H9 (cell line): ENCODE measurements at regions not wholly inside any gene's neighbourhood (a gene's known extent, or its start where the extent isn't known, plus 50 kb on each side); places are given as distances from the start of the nearest gene placed in this dataset.

Experiments
- DNase-seq: peaks from one replicate; pipeline ENCODE4 v3.0.0-alpha.2; 2017
- H2AFZ ChIP-seq: one replicate; pipeline ENCODE4 v1.6.1; 2013; ENCODE audit warnings: mild to moderate bottlenecking, low read length, control low read depth, moderate library complexity
- H2AK5ac ChIP-seq: 2 replicates; pipeline ENCODE4 v1.6.1; 2013; ENCODE audit warnings: low read length, control low read depth, mixed read lengths; ENCODE audit not compliant: insufficient read length
- H2BK120ac ChIP-seq: one replicate; pipeline ENCODE4 v1.6.1; 2013; ENCODE audit warnings: low read depth, mild to moderate bottlenecking, low read length, control low read depth, inconsistent platforms; ENCODE audit not compliant: poor library complexity, severe bottlenecking
- H2BK12ac ChIP-seq: 2 replicates; pipeline ENCODE4 v1.6.1; 2013; ENCODE audit warnings: low read length, control low read depth, mixed read lengths, low read depth; ENCODE audit not compliant: insufficient read length
- H2BK15ac ChIP-seq: 2 replicates; pipeline ENCODE4 v1.6.1; 2013; ENCODE audit warnings: low read depth, low read length, control low read depth
- H2BK20ac ChIP-seq: one replicate; pipeline ENCODE4 v1.6.1; 2013; ENCODE audit warnings: low read depth, mild to moderate bottlenecking, low read length, control low read depth, inconsistent platforms; ENCODE audit not compliant: poor library complexity, severe bottlenecking
- H2BK5ac ChIP-seq: 2 replicates; pipeline ENCODE4 v1.6.1; 2013; ENCODE audit warnings: low read length, control low read depth, mixed read lengths; ENCODE audit not compliant: insufficient read length
- H3K14ac ChIP-seq: 2 replicates; pipeline ENCODE4 v1.6.1; 2013; ENCODE audit warnings: low read length, control low read depth; ENCODE audit not compliant: insufficient read depth
- H3K18ac ChIP-seq: 2 replicates; pipeline ENCODE4 v1.6.1; 2013; ENCODE audit warnings: low read depth, mild to moderate bottlenecking, mixed read lengths, low read length, control low read depth; ENCODE audit not compliant: insufficient read length
- H3K23ac ChIP-seq: 2 replicates; pipeline ENCODE4 v1.6.1; 2013; ENCODE audit warnings: low read length, control low read depth, mixed read lengths, low read depth; ENCODE audit not compliant: insufficient read length
- H3K23me2 ChIP-seq: 2 replicates; pipeline ENCODE4 v1.6.1; 2013; ENCODE audit warnings: low read depth, mild to moderate bottlenecking, mixed read lengths, low read length, control low read depth; ENCODE audit not compliant: insufficient read length, poor library complexity, severe bottlenecking
- H3K27ac ChIP-seq: 2 replicates; pipeline ENCODE4 v1.5.1; 2013; ENCODE audit warnings: low read length, control low read depth, mixed read lengths, low read depth; ENCODE audit not compliant: insufficient read length
- H3K27me3 ChIP-seq: 2 replicates; pipeline ENCODE4 v1.6.1; 2013; ENCODE audit warnings: low read length, control low read depth, inconsistent platforms; ENCODE audit not compliant: insufficient read depth
- H3K4ac ChIP-seq: 2 replicates; pipeline ENCODE4 v1.6.1; 2013; ENCODE audit warnings: low read depth, mild to moderate bottlenecking, control low read depth, inconsistent platforms, low read length, moderate library complexity
- H3K4me1 ChIP-seq: 2 replicates; pipeline ENCODE4 v1.6.1; 2013; ENCODE audit warnings: low read length, control low read depth, inconsistent platforms; ENCODE audit not compliant: insufficient read depth
- H3K4me2 ChIP-seq: 2 replicates; pipeline ENCODE4 v1.6.1; 2013; ENCODE audit warnings: low read length, control low read depth, mixed read lengths; ENCODE audit not compliant: insufficient read length, insufficient read depth
- H3K56ac ChIP-seq: 2 replicates; pipeline ENCODE4 v1.6.1; 2013; ENCODE audit warnings: low read depth, mild to moderate bottlenecking, mixed read lengths, low read length, control low read depth; ENCODE audit not compliant: insufficient read length
- H3K79me1 ChIP-seq: 2 replicates; pipeline ENCODE4 v1.6.1; 2013; ENCODE audit warnings: low read depth, mild to moderate bottlenecking, moderate library complexity, low read length, control low read depth, inconsistent platforms; ENCODE audit not compliant: insufficient read depth, poor library complexity, severe bottlenecking
- H3K79me2 ChIP-seq: 2 replicates; pipeline ENCODE4 v1.6.1; 2013; ENCODE audit warnings: low read length, control low read depth, inconsistent platforms; ENCODE audit not compliant: insufficient read depth
- H3K9ac ChIP-seq: 2 replicates; pipeline ENCODE4 v1.6.1; 2013; ENCODE audit warnings: low read length, control low read depth, mixed read lengths; ENCODE audit not compliant: insufficient read length; ENCODE audit errors: extremely low read depth
- H3K9me3 ChIP-seq: one replicate; pipeline ENCODE4 v1.6.1; 2013; ENCODE audit warnings: low read depth, low read length, inconsistent platforms; ENCODE audit not compliant: control insufficient read depth
- H3T11ph ChIP-seq: one replicate; pipeline ENCODE4 v1.6.1; 2013; ENCODE audit warnings: mild to moderate bottlenecking, low read length, control low read depth, inconsistent platforms
- H4K20me1 ChIP-seq: one replicate; pipeline ENCODE4 v1.6.1; 2013; ENCODE audit not compliant: control insufficient read depth, insufficient read length, insufficient read depth
- H4K5ac ChIP-seq: 2 replicates; pipeline ENCODE4 v1.6.1; 2013; ENCODE audit warnings: low read depth, mild to moderate bottlenecking, mixed read lengths, low read length, control low read depth; ENCODE audit not compliant: insufficient read length
- H4K8ac ChIP-seq: replicated peaks from 2 replicates; pipeline ENCODE4 v1.6.1; 2013; ENCODE audit warnings: low read length, control low read depth, mixed read lengths, low read depth; ENCODE audit not compliant: insufficient read length
- H4K91ac ChIP-seq: 2 replicates; pipeline ENCODE4 v1.6.1; 2013; ENCODE audit warnings: low read depth, mild to moderate bottlenecking, moderate library complexity, mixed read lengths, low read length, control low read depth; ENCODE audit not compliant: insufficient read length
- H3K27ac Mint-ChIP-seq, 3 experiments: 2 replicates in 2 of 3; 3 replicates in 1 of 3; pipeline ENCODE4 v1.8.0; 2020 to 2021; ENCODE audit warnings: mixed read lengths in 3 of 3, mild to moderate bottlenecking in 1 of 3, moderate library complexity in 1 of 3
- H3K27me3 Mint-ChIP-seq: 2 replicates; pipeline ENCODE4 v1.8.0; 2021; ENCODE audit warnings: low read depth, mild to moderate bottlenecking, moderate library complexity, mixed read lengths
- H3K36me3 Mint-ChIP-seq, 3 experiments: 2 replicates in 2 of 3; 3 replicates in 1 of 3; pipeline ENCODE4 v1.8.0; 2020 to 2021; ENCODE audit warnings: low read depth in 3 of 3, mixed read lengths in 3 of 3; ENCODE audit not compliant: insufficient read depth in 1 of 3
- H3K4me1 Mint-ChIP-seq, 2 experiments: 2 replicates each; pipeline ENCODE4 v1.8.0; 2020; ENCODE audit warnings: mixed read lengths in 2 of 2
- H3K4me3 Mint-ChIP-seq, 2 experiments: 2 replicates in 1 of 2; 3 replicates in 1 of 2; pipeline ENCODE4 v1.8.0; 2020 to 2021; ENCODE audit warnings: mild to moderate bottlenecking in 2 of 2, mixed read lengths in 2 of 2, moderate library complexity in 1 of 2
- H3K9me3 Mint-ChIP-seq, 2 experiments: 2 replicates in 1 of 2; 3 replicates in 1 of 2; pipeline ENCODE4 v1.8.0; 2020; ENCODE audit warnings: mild to moderate bottlenecking in 2 of 2, mixed read lengths in 2 of 2, moderate library complexity in 1 of 2
- CTCF ChIP-seq: fragments of 200-600 bp; sonication (generic); conservative IDR thresholded peaks from 3 replicates; pipeline ENCODE4 v1.8.0; 2021; ENCODE audit warnings: antibody characterized with exemption, mild to moderate bottlenecking

DNA sequence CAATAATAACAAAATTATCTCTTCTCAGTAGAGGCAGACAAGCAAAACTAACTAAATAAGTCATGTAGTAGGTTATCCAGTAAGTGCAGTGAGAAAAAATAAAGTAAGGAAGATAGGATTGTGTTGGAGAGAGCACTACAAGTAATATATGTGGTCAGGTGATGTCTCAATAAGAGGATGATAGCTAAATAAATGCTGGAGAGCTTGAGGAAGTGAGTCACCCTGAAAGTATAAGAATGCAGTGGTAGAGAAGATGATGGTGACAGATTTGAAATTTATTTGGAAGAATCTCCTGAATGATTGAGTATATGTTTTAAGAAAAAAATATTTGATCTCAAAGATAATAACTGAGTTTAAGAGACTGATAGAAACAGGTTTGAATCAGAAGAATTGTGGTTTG is 152.2 kb upstream of the PRR20A start:
- no peaks in the 10 kb centered on the region for H3K36me3 Mint-ChIP-seq
- Histone ChIP-seq H3K9me3 (no peaks in the 10 kb centered on the region), H3K27ac (no peak overlapping the region), H4K20me1 (no peaks in the 10 kb centered on the region), H3K23me2 (no peaks in the 10 kb centered on the region), H3K4me2 (no peak overlapping the region), H2BK120ac (no peak overlapping the region), H3K9ac (no peak overlapping the region), H3K14ac (no peak overlapping the region), H3K4ac (no peak overlapping the region), H2AFZ (no peak overlapping the region), H2AK5ac (no peak overlapping the region), H3K79me1 (no peaks in the 10 kb centered on the region), H3K18ac (no peak overlapping the region), H3K79me2 (no peaks in the 10 kb centered on the region), H3K23ac (no peak overlapping the region), H4K91ac (no peak overlapping the region), H2BK12ac (no peak overlapping the region), H2BK15ac (no peak overlapping the region), H4K5ac (no peak overlapping the region), H3K56ac (no peak overlapping the region), H3K27me3 (no peaks in the 10 kb centered on the region), H2BK20ac (no peak overlapping the region), H2BK5ac (no peak overlapping the region), H3K4me1 (no peaks in the 10 kb centered on the region), H4K8ac (no peak overlapping the region), H3T11ph (no peak overlapping the region)
- H3K27me3 Mint-ChIP-seq, result no peaks in the 10 kb centered on the region
- H3K27ac Mint-ChIP-seq, result no peak overlapping the region
- no peak for TF ChIP-seq CTCF
- no peaks in the 10 kb centered on the region; a peak in 2 of 5 replicates for H3K9me3 Mint-ChIP-seq
- no peak for DNase-seq
- H3K4me1 Mint-ChIP-seq, result no peaks in the 10 kb centered on the region
- no peak overlapping the region for H3K4me3 Mint-ChIP-seq
